ENCODE measurements at regions not wholly inside any gene's neighbourhood (a gene's known extent, or its start where the extent isn't known, plus 50 kb on each side); places are given as distances from the start of the nearest gene placed in this dataset.

- Histone ChIP-seq H3K9me3 (ENCODE audit: low read length) (no peaks in the 10 kb centered on the region), H2AFZ (ENCODE audit: low read depth, low read length) (no peak overlapping the region), H3K4me3 (ENCODE audit: low read length) (no peak overlapping the region), H3K27me3 (ENCODE audit: insufficient read depth, low read depth, low read length) (no peaks in the 10 kb centered on the region), H3K4me2 (ENCODE audit: low read length) (no peak overlapping the region), H3K9me2 (ENCODE audit: insufficient read depth, low read length) (no peaks in the 10 kb centered on the region), H3F3A (ENCODE audit: insufficient read depth, low read length, poor library complexity, severe bottlenecking) (no peaks in the 10 kb centered on the region), H4K20me1 (ENCODE audit: insufficient read depth) (no peaks in the 10 kb centered on the region), H3K27ac (ENCODE audit: low read length) (no peak overlapping the region), H3K9ac (ENCODE audit: low read length) (no peak overlapping the region), H3K79me2 (replicated peaks; ENCODE audit: insufficient read depth, low read length) (no peaks in the 10 kb centered on the region), H3K36me3 (ENCODE audit: insufficient read depth, low read length) (no peaks in the 10 kb centered on the region)
- TF ChIP-seq SMC3 (conservative IDR thresholded peaks at IDR 0.05; ENCODE audit: poor library complexity): no peak
- TF ChIP-seq TAF1 (IDR thresholded peaks at IDR 0.05; ENCODE audit: low read depth): no peak
- TF ChIP-seq RAD21 (conservative IDR thresholded peaks at IDR 0.05): no peak
Observed at GRCh38 chr15:39165020-39165706, 415.7 kb upstream of the THBS1 start.

- H3K9ac ChIP-seq (ENCODE audit: low read length): no peak overlapping the region
- no peak overlapping the region for H3K27ac ChIP-seq (ENCODE audit: low read length)
- H2AFZ ChIP-seq (ENCODE audit: low read depth, low read length): no peak overlapping the region
- no peaks in the 10 kb centered on the region for H3K79me2 ChIP-seq (replicated peaks; ENCODE audit: insufficient read depth, low read length)
- TF ChIP-seq MXI1 (conservative IDR thresholded peaks at IDR 0.05; ENCODE audit: poor library complexity, severe bottlenecking) (no peak), CTCF (IDR thresholded peaks at IDR 0.05; ENCODE audit: poor library complexity, severe bottlenecking) (no peak), EZH2 (IDR thresholded peaks at IDR 0.05; ENCODE audit: borderline replicate concordance, insufficient read depth, low read length, poor library complexity, severe bottlenecking) (no peak), EP300 (conservative IDR thresholded peaks at IDR 0.05; ENCODE audit: poor library complexity, severe bottlenecking) (no peak), SMC3 (conservative IDR thresholded peaks at IDR 0.05; ENCODE audit: poor library complexity) (no peak), RAD21 (conservative IDR thresholded peaks at IDR 0.05) (no peak), REST (IDR thresholded peaks at IDR 0.05; ENCODE audit: borderline replicate concordance) (no peak), POLR2AphosphoS5 (IDR thresholded peaks at IDR 0.05) (no peak), TAF1 (IDR thresholded peaks at IDR 0.05; ENCODE audit: low read depth) (no peak)
- H3K27me3 ChIP-seq (ENCODE audit: insufficient read depth, low read depth, low read length): no peaks in the 10 kb centered on the region
- no peaks in the 10 kb centered on the region for H3F3A ChIP-seq (ENCODE audit: insufficient read depth, low read length, poor library complexity, severe bottlenecking)
- no peak overlapping the region for H3K4me3 ChIP-seq (ENCODE audit: low read length)
- H3K36me3 ChIP-seq (ENCODE audit: insufficient read depth, low read length): no peaks in the 10 kb centered on the region
- H4K20me1 ChIP-seq (ENCODE audit: insufficient read depth): no peaks in the 10 kb centered on the region
- H3K4me2 ChIP-seq (ENCODE audit: low read length): no peak overlapping the region
- no peaks in the 10 kb centered on the region for H3K9me3 ChIP-seq (ENCODE audit: low read length)
- H3K9me2 ChIP-seq (ENCODE audit: insufficient read depth, low read length): no peaks in the 10 kb centered on the region
Observed at GRCh38 chr15:39167164-39168058, 413.5 kb upstream of the THBS1 start.
